GM10266 (cell line): ENCODE measurements at regions not wholly inside any gene's neighbourhood (a gene's known extent, or its start where the extent isn't known, plus 50 kb on each side); places are given as distances from the start of the nearest gene placed in this dataset.

ENCODE experiments used
- DNase-seq: peaks from one replicate; pipeline ENCODE4 v3.0.0; 2012; ENCODE audit errors: extremely low spot score
- CTCF ChIP-seq: IDR thresholded peaks from 2 replicates; pipeline ENCODE4 v1.5.1; 2012; ENCODE audit warnings: mild to moderate bottlenecking, low read depth; ENCODE audit not compliant: control insufficient read depth, insufficient read depth; ENCODE audit errors: missing control alignments

- no peak for TF ChIP-seq CTCF
- no peak for DNase-seq
Observed at GRCh38 chr1:14292520-14292919, 306.0 kb upstream of the KAZN start.

GRCh38 chr1:14294006-14294405, 304.5 kb upstream of the KAZN start:
- no peak for DNase-seq
- no peak for TF ChIP-seq CTCF

- DNase-seq = no peak
- TF ChIP-seq CTCF = no peak
Observed at GRCh38 chr1:14294860-14295536, 303.5 kb upstream of the KAZN start.

GRCh38 chr1:14296795-14297194, 301.7 kb upstream of the KAZN start:
- no peak for TF ChIP-seq CTCF
- no peak for DNase-seq

- TF ChIP-seq CTCF = no peak
- DNase-seq = no peak
Observed at GRCh38 chr1:14297356-14297755, 301.1 kb upstream of the KAZN start.

DNA sequence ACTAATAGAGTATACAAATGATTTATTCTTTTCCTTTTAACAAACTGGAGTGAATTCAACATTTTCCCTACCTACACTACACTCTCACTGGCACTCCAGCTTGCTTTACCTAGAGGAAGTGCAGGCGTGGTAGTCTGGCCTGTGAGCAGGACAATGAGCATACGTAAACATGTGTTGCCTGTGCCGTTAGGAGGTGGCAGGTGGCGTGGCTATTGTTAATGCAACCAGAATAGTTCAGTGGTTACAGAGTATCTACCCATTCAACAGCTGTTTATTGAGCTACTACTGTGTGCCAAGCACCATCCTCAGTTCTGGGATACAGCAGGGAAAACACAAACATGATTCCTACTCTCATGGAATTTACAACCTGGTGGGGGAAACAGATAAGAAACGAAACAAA, 299.7 kb upstream of the KAZN start:
- TF ChIP-seq CTCF = no peak
- no peak for DNase-seq

- no peak for DNase-seq
- TF ChIP-seq CTCF = no peak
Observed at GRCh38 chr1:14300991-14301703, 297.3 kb upstream of the KAZN start.
